H9 (cell line): ENCODE measurements at regions not wholly inside any gene's neighbourhood (a gene's known extent, or its start where the extent isn't known, plus 50 kb on each side); places are given as distances from the start of the nearest gene placed in this dataset.

Experiments used
- DNase-seq: peaks from one replicate; pipeline ENCODE4 v3.0.0-alpha.2; 2017
- H2AFZ ChIP-seq: one replicate; pipeline ENCODE4 v1.6.1; 2013; ENCODE audit warnings: mild to moderate bottlenecking, low read length, control low read depth, moderate library complexity
- H2AK5ac ChIP-seq: 2 replicates; pipeline ENCODE4 v1.6.1; 2013; ENCODE audit warnings: low read length, control low read depth, mixed read lengths; ENCODE audit not compliant: insufficient read length
- H2BK120ac ChIP-seq: one replicate; pipeline ENCODE4 v1.6.1; 2013; ENCODE audit warnings: low read depth, mild to moderate bottlenecking, low read length, control low read depth, inconsistent platforms; ENCODE audit not compliant: poor library complexity, severe bottlenecking
- H2BK12ac ChIP-seq: 2 replicates; pipeline ENCODE4 v1.6.1; 2013; ENCODE audit warnings: low read length, control low read depth, mixed read lengths, low read depth; ENCODE audit not compliant: insufficient read length
- H2BK15ac ChIP-seq: 2 replicates; pipeline ENCODE4 v1.6.1; 2013; ENCODE audit warnings: low read depth, low read length, control low read depth
- H2BK20ac ChIP-seq: one replicate; pipeline ENCODE4 v1.6.1; 2013; ENCODE audit warnings: low read depth, mild to moderate bottlenecking, low read length, control low read depth, inconsistent platforms; ENCODE audit not compliant: poor library complexity, severe bottlenecking
- H2BK5ac ChIP-seq: 2 replicates; pipeline ENCODE4 v1.6.1; 2013; ENCODE audit warnings: low read length, control low read depth, mixed read lengths; ENCODE audit not compliant: insufficient read length
- H3K14ac ChIP-seq: 2 replicates; pipeline ENCODE4 v1.6.1; 2013; ENCODE audit warnings: low read length, control low read depth; ENCODE audit not compliant: insufficient read depth
- H3K18ac ChIP-seq: 2 replicates; pipeline ENCODE4 v1.6.1; 2013; ENCODE audit warnings: low read depth, mild to moderate bottlenecking, mixed read lengths, low read length, control low read depth; ENCODE audit not compliant: insufficient read length
- H3K23ac ChIP-seq: 2 replicates; pipeline ENCODE4 v1.6.1; 2013; ENCODE audit warnings: low read length, control low read depth, mixed read lengths, low read depth; ENCODE audit not compliant: insufficient read length
- H3K23me2 ChIP-seq: 2 replicates; pipeline ENCODE4 v1.6.1; 2013; ENCODE audit warnings: low read depth, mild to moderate bottlenecking, mixed read lengths, low read length, control low read depth; ENCODE audit not compliant: insufficient read length, poor library complexity, severe bottlenecking
- H3K27ac ChIP-seq: 2 replicates; pipeline ENCODE4 v1.5.1; 2013; ENCODE audit warnings: low read length, control low read depth, mixed read lengths, low read depth; ENCODE audit not compliant: insufficient read length
- H3K27me3 ChIP-seq: 2 replicates; pipeline ENCODE4 v1.6.1; 2013; ENCODE audit warnings: low read length, control low read depth, inconsistent platforms; ENCODE audit not compliant: insufficient read depth
- H3K4ac ChIP-seq: 2 replicates; pipeline ENCODE4 v1.6.1; 2013; ENCODE audit warnings: low read depth, mild to moderate bottlenecking, control low read depth, inconsistent platforms, low read length, moderate library complexity
- H3K4me1 ChIP-seq: 2 replicates; pipeline ENCODE4 v1.6.1; 2013; ENCODE audit warnings: low read length, control low read depth, inconsistent platforms; ENCODE audit not compliant: insufficient read depth
- H3K4me2 ChIP-seq: 2 replicates; pipeline ENCODE4 v1.6.1; 2013; ENCODE audit warnings: low read length, control low read depth, mixed read lengths; ENCODE audit not compliant: insufficient read length, insufficient read depth
- H3K56ac ChIP-seq: 2 replicates; pipeline ENCODE4 v1.6.1; 2013; ENCODE audit warnings: low read depth, mild to moderate bottlenecking, mixed read lengths, low read length, control low read depth; ENCODE audit not compliant: insufficient read length
- H3K79me1 ChIP-seq: 2 replicates; pipeline ENCODE4 v1.6.1; 2013; ENCODE audit warnings: low read depth, mild to moderate bottlenecking, moderate library complexity, low read length, control low read depth, inconsistent platforms; ENCODE audit not compliant: insufficient read depth, poor library complexity, severe bottlenecking
- H3K79me2 ChIP-seq: 2 replicates; pipeline ENCODE4 v1.6.1; 2013; ENCODE audit warnings: low read length, control low read depth, inconsistent platforms; ENCODE audit not compliant: insufficient read depth
- H3K9ac ChIP-seq: 2 replicates; pipeline ENCODE4 v1.6.1; 2013; ENCODE audit warnings: low read length, control low read depth, mixed read lengths; ENCODE audit not compliant: insufficient read length; ENCODE audit errors: extremely low read depth
- H3K9me3 ChIP-seq: one replicate; pipeline ENCODE4 v1.6.1; 2013; ENCODE audit warnings: low read depth, low read length, inconsistent platforms; ENCODE audit not compliant: control insufficient read depth
- H3T11ph ChIP-seq: one replicate; pipeline ENCODE4 v1.6.1; 2013; ENCODE audit warnings: mild to moderate bottlenecking, low read length, control low read depth, inconsistent platforms
- H4K20me1 ChIP-seq: one replicate; pipeline ENCODE4 v1.6.1; 2013; ENCODE audit not compliant: control insufficient read depth, insufficient read length, insufficient read depth
- H4K5ac ChIP-seq: 2 replicates; pipeline ENCODE4 v1.6.1; 2013; ENCODE audit warnings: low read depth, mild to moderate bottlenecking, mixed read lengths, low read length, control low read depth; ENCODE audit not compliant: insufficient read length
- H4K8ac ChIP-seq: replicated peaks from 2 replicates; pipeline ENCODE4 v1.6.1; 2013; ENCODE audit warnings: low read length, control low read depth, mixed read lengths, low read depth; ENCODE audit not compliant: insufficient read length
- H4K91ac ChIP-seq: 2 replicates; pipeline ENCODE4 v1.6.1; 2013; ENCODE audit warnings: low read depth, mild to moderate bottlenecking, moderate library complexity, mixed read lengths, low read length, control low read depth; ENCODE audit not compliant: insufficient read length
- H3K27ac Mint-ChIP-seq, 3 experiments: 2 replicates in 2 of 3; 3 replicates in 1 of 3; pipeline ENCODE4 v1.8.0; 2020 to 2021; ENCODE audit warnings: mixed read lengths in 3 of 3, mild to moderate bottlenecking in 1 of 3, moderate library complexity in 1 of 3
- H3K27me3 Mint-ChIP-seq: 2 replicates; pipeline ENCODE4 v1.8.0; 2021; ENCODE audit warnings: low read depth, mild to moderate bottlenecking, moderate library complexity, mixed read lengths
- H3K36me3 Mint-ChIP-seq, 3 experiments: 2 replicates in 2 of 3; 3 replicates in 1 of 3; pipeline ENCODE4 v1.8.0; 2020 to 2021; ENCODE audit warnings: low read depth in 3 of 3, mixed read lengths in 3 of 3; ENCODE audit not compliant: insufficient read depth in 1 of 3
- H3K4me1 Mint-ChIP-seq, 2 experiments: 2 replicates each; pipeline ENCODE4 v1.8.0; 2020; ENCODE audit warnings: mixed read lengths in 2 of 2
- H3K4me3 Mint-ChIP-seq, 2 experiments: 2 replicates in 1 of 2; 3 replicates in 1 of 2; pipeline ENCODE4 v1.8.0; 2020 to 2021; ENCODE audit warnings: mild to moderate bottlenecking in 2 of 2, mixed read lengths in 2 of 2, moderate library complexity in 1 of 2
- H3K9me3 Mint-ChIP-seq, 2 experiments: 2 replicates in 1 of 2; 3 replicates in 1 of 2; pipeline ENCODE4 v1.8.0; 2020; ENCODE audit warnings: mild to moderate bottlenecking in 2 of 2, mixed read lengths in 2 of 2, moderate library complexity in 1 of 2
- WGBS: extraction: QIAGEN DNeasy Blood & Tissue Kit; methylation state at CpG from one replicate; pipeline ENCODE4 v1.1.7; 2013; ENCODE audit warnings: missing lambda C conversion rate, low lambda C conversion rate, mixed read lengths; ENCODE audit not compliant: insufficient read length; ENCODE audit errors: extremely low coverage; 5-methylcytosine and 5-hydroxymethylcytosine counted together
- TF ChIP-seq, protein P1 (sequence below): fragments of 200-600 bp; sonication (generic); conservative IDR thresholded peaks from 3 replicates; pipeline ENCODE4 v1.8.0; 2021; ENCODE audit warnings: antibody characterized with exemption, mild to moderate bottlenecking

DNA sequence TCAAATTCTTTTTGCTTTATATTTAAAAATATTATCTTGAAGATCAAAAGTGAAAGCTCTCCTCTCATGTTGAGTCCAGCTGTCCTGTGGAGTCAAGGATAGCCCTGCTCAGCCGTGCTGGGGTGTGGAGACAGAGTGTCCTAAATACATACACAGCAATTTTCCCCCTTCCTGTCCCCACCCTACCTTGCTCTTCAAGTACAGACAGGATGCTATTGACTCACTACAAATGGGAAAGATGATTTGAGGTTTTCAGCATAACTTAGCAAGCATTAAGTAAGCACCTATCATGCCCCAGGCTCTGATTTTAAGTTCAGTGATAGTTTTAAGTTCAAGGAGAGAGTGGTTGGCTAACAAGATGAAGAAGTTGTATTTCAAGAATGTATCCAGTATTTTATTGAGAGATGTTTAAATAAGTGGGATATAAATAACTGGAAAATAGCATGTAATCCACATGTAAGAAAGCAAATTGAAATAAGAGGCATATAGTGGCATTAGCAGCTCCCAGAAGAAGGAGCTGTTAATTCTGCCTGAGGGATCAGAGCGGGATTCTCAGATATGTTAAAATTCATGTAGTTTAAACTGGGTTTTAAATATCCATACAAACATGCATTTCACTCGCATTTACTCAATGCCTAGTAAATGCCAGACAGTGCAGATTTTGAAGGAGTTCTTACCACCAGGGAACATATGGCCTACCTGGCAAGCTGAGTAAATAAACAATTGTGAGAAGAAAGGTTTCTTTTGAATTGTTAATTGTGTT lies 183.5 kb upstream of the ANKFN1 start:
- Histone ChIP-seq H3K23ac (no peak overlapping the region), H3K27me3 (no peaks in the 10 kb centered on the region), H3K4me2 (no peak overlapping the region), H3K4ac (no peak overlapping the region), H3K23me2 (no peaks in the 10 kb centered on the region), H2BK15ac (no peak overlapping the region), H4K91ac (no peak overlapping the region), H2BK12ac (no peak overlapping the region), H3K18ac (no peak overlapping the region), H3K9ac (no peak overlapping the region), H3K14ac (no peak overlapping the region), H2AFZ (no peak overlapping the region), H4K20me1 (no peaks in the 10 kb centered on the region), H4K5ac (no peak overlapping the region), H3K27ac (no peak overlapping the region), H2BK120ac (no peak overlapping the region), H3K79me2 (no peaks in the 10 kb centered on the region), H2BK5ac (no peak overlapping the region), H2BK20ac (no peak overlapping the region), H3K4me1 (peaks cover 2% of the 10 kb centered on the region; the same call in 1 of the 2 replicates), H3T11ph (no peak overlapping the region), H3K79me1 (no peaks in the 10 kb centered on the region), H3K56ac (no peak overlapping the region), H3K9me3 (no peaks in the 10 kb centered on the region), H4K8ac (no peak overlapping the region), H2AK5ac (no peak overlapping the region)
- H3K27ac Mint-ChIP-seq = no peak overlapping the region
- peaks cover 2 to 6% of the 10 kb centered on the region in 2 experiments; a peak in 3 of 5 replicates for H3K9me3 Mint-ChIP-seq
- no peaks in the 10 kb centered on the region for H3K27me3 Mint-ChIP-seq
- peaks cover 9 to 18% of the 10 kb centered on the region in 2 experiments for H3K4me1 Mint-ChIP-seq
- TF ChIP-seq, protein P1, sequence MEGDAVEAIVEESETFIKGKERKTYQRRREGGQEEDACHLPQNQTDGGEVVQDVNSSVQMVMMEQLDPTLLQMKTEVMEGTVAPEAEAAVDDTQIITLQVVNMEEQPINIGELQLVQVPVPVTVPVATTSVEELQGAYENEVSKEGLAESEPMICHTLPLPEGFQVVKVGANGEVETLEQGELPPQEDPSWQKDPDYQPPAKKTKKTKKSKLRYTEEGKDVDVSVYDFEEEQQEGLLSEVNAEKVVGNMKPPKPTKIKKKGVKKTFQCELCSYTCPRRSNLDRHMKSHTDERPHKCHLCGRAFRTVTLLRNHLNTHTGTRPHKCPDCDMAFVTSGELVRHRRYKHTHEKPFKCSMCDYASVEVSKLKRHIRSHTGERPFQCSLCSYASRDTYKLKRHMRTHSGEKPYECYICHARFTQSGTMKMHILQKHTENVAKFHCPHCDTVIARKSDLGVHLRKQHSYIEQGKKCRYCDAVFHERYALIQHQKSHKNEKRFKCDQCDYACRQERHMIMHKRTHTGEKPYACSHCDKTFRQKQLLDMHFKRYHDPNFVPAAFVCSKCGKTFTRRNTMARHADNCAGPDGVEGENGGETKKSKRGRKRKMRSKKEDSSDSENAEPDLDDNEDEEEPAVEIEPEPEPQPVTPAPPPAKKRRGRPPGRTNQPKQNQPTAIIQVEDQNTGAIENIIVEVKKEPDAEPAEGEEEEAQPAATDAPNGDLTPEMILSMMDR = no peak
- no peak for DNase-seq
- H3K36me3 Mint-ChIP-seq = no peaks in the 10 kb centered on the region; a peak in 1 of 7 replicates
- no CpG with 5 or more reads among the region's 3 CpGs for WGBS
- H3K4me3 Mint-ChIP-seq = no peak overlapping the region
